Erythroblast (primary cell): ENCODE measurements at regions not wholly inside any gene's neighbourhood (a gene's known extent, or its start where the extent isn't known, plus 50 kb on each side); places are given as distances from the start of the nearest gene placed in this dataset.

Source experiments
- GATA1 ChIP-seq: IDR thresholded peaks from 2 replicates; pipeline ENCODE4 v1.6.1; 2011; ENCODE audit warnings: low read depth, mild to moderate bottlenecking, control low read depth, low read length, moderate library complexity
- POLR2A ChIP-seq: IDR thresholded peaks from 2 replicates; pipeline ENCODE4 v1.6.1; 2011; ENCODE audit warnings: mild to moderate bottlenecking, low read length

DNA sequence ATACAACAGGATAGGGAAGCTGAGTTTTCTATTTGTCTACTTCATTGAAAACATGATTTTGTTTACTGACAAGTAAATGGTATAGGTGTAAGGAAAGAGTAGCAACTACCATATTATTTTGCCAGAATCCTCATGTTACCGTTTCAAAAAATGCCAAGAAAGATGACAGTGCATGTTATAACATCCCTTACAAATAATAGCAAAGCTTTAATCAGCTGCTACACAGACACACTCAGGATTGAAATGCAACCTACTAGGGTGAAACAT is 331.5 kb downstream of the CHRM3 start:
- TF ChIP-seq POLR2A (no peak), GATA1 (no peak)
